Activated CD4-positive, CD25-positive, alpha-beta regulatory T cell treated with anti-CD3 and anti-CD28 coated beads, Interleukin-2, amount 50 U/mL, for 24 hours (primary cell): ENCODE measurements at regions not wholly inside any gene's neighbourhood (a gene's known extent, or its start where the extent isn't known, plus 50 kb on each side); places are given as distances from the start of the nearest gene placed in this dataset.

ENCODE experiments used
- ATAC-seq, 2 donors: fragments of 150-1000 bp; cut with Tn5 transposase; one replicate each; pipeline ENCODE4 v1.10.0; 2021; ENCODE audit warnings: mild to moderate bottlenecking in 1 of 2, moderate library complexity in 1 of 2

- no peak for ATAC-seq
Observed at GRCh38 chr5:167952278-167952995, 339.0 kb upstream of the WWC1 start.

DNA sequence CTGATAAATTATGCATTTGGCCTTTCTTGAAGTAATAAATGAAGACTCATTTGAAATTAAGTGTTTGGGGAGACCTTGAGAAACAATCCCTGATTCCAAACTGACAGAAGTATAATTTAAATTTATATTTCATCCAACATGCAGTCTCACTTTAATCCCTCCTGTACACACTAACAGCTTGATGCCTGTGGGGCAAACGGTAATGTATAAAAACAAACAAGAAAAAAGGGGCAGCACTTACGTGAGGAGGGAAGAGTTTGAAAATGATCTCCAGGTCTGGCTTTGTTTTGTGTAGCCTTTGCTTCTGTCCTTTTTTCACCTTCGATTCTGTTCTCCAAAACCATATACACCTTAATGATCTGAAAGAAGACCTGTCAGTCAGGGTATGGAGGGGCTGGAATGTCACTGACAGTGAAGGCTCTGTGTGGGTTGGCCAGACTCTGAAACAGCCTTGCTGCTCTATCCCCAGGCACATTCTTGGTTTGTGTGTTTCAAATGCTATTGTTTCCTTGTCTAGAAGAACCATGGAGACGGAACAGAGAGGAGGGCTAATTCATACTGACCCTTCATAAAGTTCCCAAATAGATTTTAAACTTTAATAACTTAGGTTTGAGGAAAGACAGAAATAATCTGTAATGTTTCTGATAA lies 338.2 kb upstream of the WWC1 start:
- ATAC-seq = no peak

- ATAC-seq = no peak
Observed at GRCh38 chr5:167961731-167962130, 329.7 kb upstream of the WWC1 start.

DNA sequence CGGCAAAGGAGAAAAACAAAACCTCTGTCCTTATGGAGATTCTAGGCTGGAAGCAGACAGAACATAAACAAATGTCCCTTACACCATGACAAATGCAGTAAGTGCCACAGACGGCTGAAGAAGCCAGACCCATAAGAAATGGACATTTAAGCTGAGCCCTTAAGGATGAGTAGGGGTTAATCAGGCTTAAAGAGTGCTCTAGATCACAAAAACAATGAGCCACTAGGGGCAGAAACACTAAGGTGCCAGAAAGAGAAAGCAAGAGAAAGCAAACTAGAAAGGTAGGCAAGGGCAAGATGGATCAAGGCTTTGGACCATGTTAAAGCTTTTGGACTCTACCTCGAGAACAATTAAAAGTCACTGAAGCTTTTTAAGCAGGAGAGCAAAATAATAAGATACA lies 326.9 kb upstream of the WWC1 start:
- no peak for ATAC-seq

DNA sequence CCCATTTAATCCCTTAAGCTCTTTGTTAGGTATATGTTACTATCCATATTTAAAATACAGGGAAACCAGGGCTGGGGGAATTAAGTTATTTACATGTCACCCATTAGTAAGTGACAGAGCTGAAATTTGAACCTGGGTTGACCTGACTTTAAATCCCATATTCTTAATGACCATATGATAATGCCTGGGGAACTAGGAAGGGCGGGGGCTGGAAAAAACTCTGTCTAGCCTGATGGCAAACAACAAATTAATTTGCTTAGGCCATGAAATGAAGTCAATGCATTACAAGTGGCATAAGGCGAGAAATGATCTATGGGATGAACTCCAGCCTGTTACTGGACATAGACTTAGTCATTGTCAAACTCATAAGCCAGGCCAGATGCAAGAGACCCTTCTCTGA lies 325.7 kb upstream of the WWC1 start:
- ATAC-seq = no peak

DNA sequence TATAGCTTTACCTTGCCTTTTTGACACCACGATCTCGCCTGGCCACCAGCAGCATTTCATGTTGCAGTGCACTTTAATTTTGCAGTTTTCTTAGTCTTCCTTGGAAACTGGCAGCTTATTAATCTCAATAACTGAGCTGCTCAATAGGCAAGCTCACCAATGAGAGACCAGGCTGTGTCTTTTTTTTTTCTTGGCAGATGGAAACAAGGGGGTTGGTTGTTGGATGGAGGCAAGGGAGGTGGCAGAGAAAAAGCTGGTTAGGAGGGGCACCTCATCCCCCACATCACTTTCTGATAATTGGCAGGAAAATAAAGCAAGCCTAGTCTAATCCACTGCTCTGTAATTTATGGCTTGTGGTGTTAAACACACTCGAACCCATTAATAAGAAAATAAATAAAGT lies 324.5 kb upstream of the WWC1 start:
- no peak for ATAC-seq

DNA sequence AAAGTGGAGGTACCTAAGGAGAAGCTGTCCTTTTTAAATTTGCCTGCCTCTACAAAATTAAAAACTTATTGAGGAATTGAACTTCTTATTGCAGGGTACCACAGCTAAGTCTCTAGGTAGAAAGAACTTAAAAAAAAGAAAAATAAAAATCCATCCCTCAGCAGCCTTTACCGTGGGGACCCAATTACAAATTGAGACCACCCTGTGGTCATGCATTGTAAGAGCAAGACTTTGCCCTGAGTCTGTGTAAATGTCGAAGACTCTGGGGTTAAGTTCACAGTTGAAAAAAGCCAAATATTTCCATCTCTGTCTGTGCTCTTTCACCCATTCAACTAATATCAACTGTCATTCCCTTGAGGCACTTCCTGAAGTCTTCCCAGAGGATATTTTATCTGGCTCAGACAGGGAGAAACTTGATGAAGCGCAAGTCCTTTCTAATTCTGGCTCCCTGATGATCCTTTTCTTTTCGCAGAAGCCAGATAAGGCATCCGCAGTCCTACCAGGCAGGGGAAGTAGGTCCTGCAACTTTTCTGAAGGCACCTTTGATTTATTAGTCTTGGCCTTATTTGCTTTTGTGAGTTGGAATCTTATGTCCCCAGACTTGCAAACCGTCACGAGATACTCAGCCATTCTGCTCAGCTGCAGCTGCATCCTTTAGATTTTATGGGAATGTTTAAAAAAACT lies 323.8 kb upstream of the WWC1 start:
- ATAC-seq = no peak

DNA sequence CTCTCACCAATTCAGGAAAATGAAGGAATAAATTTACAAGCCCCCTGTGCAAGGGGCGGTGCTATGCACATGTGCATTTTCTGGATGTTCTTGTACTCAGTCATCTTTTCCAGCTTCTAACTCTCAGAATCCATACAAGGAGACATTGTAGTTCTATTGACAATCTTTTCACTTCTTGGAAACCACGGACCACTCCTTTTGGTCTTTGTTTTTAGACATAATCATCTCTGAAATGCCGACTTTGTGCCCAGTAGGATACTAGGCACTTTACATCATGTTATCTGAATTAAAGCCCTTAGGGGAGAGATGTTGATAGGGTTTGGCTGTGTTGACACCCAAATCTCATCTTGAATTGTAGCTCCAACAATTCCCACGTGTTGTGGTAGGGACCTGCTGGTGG lies 322.6 kb upstream of the WWC1 start:
- no peak for ATAC-seq

- ATAC-seq = no peak
Observed at GRCh38 chr5:167969998-167970397, 321.4 kb upstream of the WWC1 start.

- no peak for ATAC-seq
Observed at GRCh38 chr5:167971706-167972105, 319.7 kb upstream of the WWC1 start.

DNA sequence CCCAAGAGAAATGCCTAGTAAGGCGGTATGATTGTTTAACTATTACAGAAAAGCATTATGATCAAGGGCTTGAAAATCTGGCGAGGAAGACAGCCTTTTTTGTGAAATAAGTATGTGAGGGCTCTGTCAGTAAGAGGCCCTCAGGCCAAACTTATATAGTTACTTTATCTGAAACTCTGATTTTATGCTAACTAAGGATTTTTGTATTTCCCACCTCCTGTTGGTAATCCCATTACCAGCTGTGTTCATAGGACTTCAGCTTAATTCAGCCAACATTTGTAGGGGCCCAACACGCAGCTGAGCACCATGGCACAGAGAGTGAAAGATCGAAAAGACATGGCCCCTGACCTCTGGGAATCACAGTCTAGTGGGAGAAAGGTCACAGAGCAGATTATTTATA lies 318.3 kb upstream of the WWC1 start:
- ATAC-seq = no peak

DNA sequence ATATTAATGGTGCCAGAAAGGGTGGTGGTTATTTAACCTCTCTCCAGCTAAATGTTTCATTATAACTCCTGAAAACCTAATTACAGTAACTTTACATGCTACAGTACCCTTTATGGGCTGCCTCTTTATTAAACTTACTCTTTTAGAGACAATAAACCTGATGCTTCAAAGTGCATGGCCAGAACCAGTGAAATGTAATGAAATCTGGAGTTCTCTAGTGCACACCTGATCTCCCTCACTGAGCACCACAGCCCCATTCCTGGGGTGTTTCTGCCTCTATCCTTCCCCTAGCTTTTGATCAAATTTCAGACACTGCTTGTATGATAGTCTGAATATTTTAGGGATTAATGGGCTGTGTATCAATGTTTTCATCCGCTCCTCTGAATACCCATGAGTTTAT lies 306.5 kb upstream of the WWC1 start:
- ATAC-seq = no peak

GRCh38 chr5:167985373-167985772 lies 306.1 kb upstream of the WWC1 start:
- no peak for ATAC-seq

- ATAC-seq = no peak
Observed at GRCh38 chr5:167987490-167988280, 303.8 kb upstream of the WWC1 start.

- no peak for ATAC-seq
Observed at GRCh38 chr5:167992868-167993267, 298.6 kb upstream of the WWC1 start.

DNA sequence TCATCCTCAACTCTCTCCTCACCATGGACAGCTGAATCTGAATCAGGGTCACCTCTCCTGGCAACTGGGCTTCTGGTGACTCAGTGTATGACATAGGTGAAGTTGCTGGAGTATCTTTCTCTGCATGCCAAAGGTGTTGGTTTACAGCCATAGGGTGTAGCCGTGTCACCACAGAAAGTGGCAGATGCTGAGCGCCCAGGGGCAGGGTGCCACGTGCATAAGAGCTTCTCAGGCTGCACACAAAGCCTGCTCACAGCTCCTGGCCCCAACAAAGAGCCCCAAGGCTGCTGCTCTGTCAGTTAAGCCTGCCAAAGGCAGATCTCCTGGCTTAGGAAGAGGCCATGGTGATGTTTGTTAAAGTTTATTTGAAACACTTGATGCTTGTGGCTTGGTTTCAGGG lies 297.7 kb upstream of the WWC1 start:
- ATAC-seq = no peak

GRCh38 chr5:167995844-167996425 lies 295.5 kb upstream of the WWC1 start:
- ATAC-seq = no peak

DNA sequence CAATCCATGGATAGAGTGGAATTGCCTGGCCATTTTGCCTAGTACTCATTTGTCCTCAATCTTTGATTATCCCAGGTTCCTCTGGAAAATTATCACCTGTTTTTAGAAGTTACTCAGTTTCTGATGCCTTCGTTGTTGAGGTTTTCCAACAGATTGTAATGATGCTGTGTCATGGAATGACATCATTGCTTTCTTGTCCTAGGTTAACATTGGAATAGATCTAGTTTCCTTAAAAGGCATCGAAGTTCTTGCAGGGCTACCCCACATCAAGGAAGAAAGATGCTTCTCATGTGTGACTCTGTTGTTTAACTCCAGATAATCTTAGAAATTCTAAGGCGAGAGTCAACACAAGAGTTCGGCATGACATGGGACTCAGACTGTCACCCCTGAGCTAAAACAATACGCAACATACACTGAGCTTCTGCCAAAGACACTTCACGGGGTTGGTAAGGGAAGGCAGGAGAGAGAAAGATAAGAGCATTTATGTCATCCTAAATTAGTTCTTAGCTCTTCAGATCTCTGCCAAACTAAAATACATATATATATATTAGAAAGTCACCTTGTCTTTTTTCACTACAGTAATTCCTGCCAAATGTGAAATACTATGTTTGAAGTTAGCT lies 293.2 kb upstream of the WWC1 start:
- ATAC-seq = no peak

GRCh38 chr5:167999182-167999581 lies 292.3 kb upstream of the WWC1 start:
- no peak for ATAC-seq

DNA sequence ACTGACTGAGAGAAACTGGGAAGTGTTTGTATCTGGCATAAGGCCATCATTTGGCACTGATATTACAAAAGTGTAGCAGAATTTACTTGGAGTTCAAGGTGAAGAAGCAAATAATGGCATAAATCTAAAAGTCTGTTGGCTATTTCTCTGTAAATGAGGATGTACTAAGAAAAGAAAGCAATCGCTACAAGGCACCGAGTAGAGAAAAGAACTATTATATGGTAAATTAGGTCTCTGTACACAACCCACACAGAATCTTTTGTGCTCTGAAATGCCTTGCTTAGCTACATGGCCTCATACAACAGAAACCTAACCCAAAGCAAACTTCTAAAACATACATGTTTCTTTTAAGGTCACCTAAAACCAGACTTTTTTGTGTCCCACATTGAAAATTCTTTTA lies 290.1 kb upstream of the WWC1 start:
- ATAC-seq = no peak

- no peak for ATAC-seq
Observed at GRCh38 chr5:168002116-168002515, 289.3 kb upstream of the WWC1 start.

DNA sequence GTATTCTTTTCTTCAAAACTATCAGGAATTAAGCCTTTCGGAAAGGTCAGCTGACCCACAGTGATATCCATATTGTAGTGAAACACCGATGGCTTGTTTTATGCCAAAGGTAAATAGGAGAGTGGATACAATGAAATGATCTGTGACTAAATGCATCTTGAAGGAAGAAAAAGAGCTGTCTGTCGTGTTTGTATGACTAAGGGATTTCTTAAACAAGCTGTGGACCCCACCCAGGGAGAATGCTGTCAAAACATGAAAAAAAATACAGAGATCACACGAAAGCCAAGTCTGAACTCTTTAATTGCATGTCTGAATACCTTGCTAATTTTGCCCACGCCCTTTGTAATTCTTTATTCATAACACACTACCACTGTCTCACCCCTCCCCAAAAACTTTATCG lies 286.4 kb upstream of the WWC1 start:
- ATAC-seq = no peak

- ATAC-seq = no peak
Observed at GRCh38 chr5:168005936-168006335, 285.5 kb upstream of the WWC1 start.
